KMS-11 (cell line): ENCODE measurements at regions not wholly inside any gene's neighbourhood (a gene's known extent, or its start where the extent isn't known, plus 50 kb on each side); places are given as distances from the start of the nearest gene placed in this dataset.

Experiments used
- H2AFZ ChIP-seq: fragments of 200-600 bp; sonication (generic); 2 replicates; pipeline ENCODE4 v1.6.1; 2016; ENCODE audit warnings: antibody characterized with exemption, mixed run types, low read depth
- H3K27ac ChIP-seq: fragments of 200-600 bp; sonication (generic); 2 replicates; pipeline ENCODE4 v1.6.1; 2016; ENCODE audit warnings: mild to moderate bottlenecking, mixed run types
- H3K27me3 ChIP-seq: fragments of 200-600 bp; sonication (generic); 2 replicates; pipeline ENCODE4 v1.6.1; 2017; ENCODE audit warnings: mild to moderate bottlenecking, low read depth, mixed run types, moderate library complexity; ENCODE audit not compliant: insufficient read depth
- H3K36me3 ChIP-seq: fragments of 200-600 bp; sonication (generic); 2 replicates; pipeline ENCODE4 v1.6.1; 2017; ENCODE audit warnings: mild to moderate bottlenecking, mixed run types; ENCODE audit not compliant: insufficient read depth
- H3K4me1 ChIP-seq: fragments of 200-600 bp; sonication (generic); 2 replicates; pipeline ENCODE4 v1.6.1; 2016; ENCODE audit warnings: mild to moderate bottlenecking, low read depth, mixed run types; ENCODE audit not compliant: poor library complexity, severe bottlenecking
- H3K4me2 ChIP-seq: fragments of 200-600 bp; sonication (generic); 2 replicates; pipeline ENCODE4 v1.7.0; 2016; ENCODE audit warnings: mild to moderate bottlenecking, mixed run types
- H3K4me3 ChIP-seq: fragments of 200-600 bp; sonication (generic); IDR thresholded peaks from 2 replicates; pipeline ENCODE4 v1.6.1; 2017; ENCODE audit warnings: low read depth, low read length, mixed read lengths; ENCODE audit not compliant: insufficient read depth
- H3K79me2 ChIP-seq: fragments of 200-600 bp; sonication (generic); 2 replicates; pipeline ENCODE4 v1.6.1; 2016; ENCODE audit warnings: low read depth, mixed run types; ENCODE audit not compliant: insufficient read depth
- H3K9ac ChIP-seq: fragments of 200-600 bp; sonication (generic); 2 replicates; pipeline ENCODE4 v1.6.1; 2016; ENCODE audit warnings: mild to moderate bottlenecking, mixed run types
- H4K20me1 ChIP-seq: fragments of 200-600 bp; sonication (generic); 2 replicates; pipeline ENCODE4 v1.6.1; 2016; ENCODE audit warnings: mild to moderate bottlenecking, mixed run types; ENCODE audit not compliant: insufficient read depth
- TF ChIP-seq, protein P1 (sequence below): fragments of 200-600 bp; sonication (generic); conservative IDR thresholded peaks from 2 replicates; pipeline ENCODE4 v1.6.1; 2017; ENCODE audit warnings: low read depth, mild to moderate bottlenecking, antibody characterized with exemption, low read length, moderate library complexity, mixed read lengths

DNA sequence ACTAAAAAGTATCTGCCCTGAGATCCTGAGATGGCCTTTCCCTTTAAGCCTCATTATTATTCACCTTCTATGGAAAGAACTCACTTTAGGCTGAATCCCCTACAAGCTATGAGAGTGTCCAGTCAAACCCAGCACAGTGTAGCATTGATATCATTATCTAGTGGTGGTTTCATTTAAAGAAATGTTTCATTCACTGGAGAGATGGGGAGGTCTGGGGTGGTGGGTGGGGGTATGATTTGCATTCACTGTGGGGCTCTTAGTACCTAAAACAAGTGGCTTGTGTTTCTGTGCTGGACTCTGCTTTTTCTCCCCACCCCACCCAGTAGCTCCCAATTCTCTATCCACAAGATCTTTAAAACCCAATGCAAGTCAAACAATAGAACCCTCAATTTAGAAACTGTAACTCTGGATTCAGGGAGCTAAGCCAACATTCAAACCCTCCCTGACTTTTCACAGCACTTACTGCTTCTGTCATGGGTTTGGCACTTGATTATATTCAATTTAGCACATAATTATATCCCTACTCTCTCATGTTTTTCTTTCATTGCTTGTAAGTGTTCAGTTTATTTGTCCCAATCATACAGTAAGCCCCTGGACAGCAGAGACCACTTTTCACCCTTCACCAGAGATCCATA lies 310.5 kb upstream of the THBS1 start:
- H3K4me1 ChIP-seq = no peaks in the 10 kb centered on the region

DNA sequence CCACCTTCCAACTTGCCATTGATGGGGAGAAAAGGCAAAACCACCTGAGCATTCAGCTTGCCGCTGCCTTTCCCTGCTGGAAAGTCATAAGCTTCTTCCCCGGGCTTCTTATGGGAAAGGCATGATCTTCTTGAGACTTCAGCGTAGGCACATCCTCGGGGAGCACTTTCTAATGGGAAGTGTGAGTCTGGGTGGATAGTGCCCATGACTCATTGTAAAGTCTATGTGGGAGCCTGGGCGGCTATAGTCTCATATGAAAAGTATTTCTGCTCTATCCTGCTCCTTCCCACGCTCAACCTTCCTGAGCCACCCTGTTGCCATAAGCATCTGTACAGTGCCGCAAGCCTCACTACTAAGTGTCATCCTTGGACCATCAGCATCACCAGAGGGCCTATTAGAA lies 309.9 kb upstream of the THBS1 start:
- Histone ChIP-seq H3K79me2 (no peaks in the 10 kb centered on the region), H3K4me3 (no peak overlapping the region), H3K36me3 (no peaks in the 10 kb centered on the region), H3K9ac (no peak overlapping the region), H2AFZ (no peak overlapping the region), H3K4me1 (no peaks in the 10 kb centered on the region), H3K4me2 (no peak overlapping the region), H4K20me1 (no peaks in the 10 kb centered on the region), H3K27ac (no peak overlapping the region), H3K27me3 (no peaks in the 10 kb centered on the region)
- TF ChIP-seq, protein P1, sequence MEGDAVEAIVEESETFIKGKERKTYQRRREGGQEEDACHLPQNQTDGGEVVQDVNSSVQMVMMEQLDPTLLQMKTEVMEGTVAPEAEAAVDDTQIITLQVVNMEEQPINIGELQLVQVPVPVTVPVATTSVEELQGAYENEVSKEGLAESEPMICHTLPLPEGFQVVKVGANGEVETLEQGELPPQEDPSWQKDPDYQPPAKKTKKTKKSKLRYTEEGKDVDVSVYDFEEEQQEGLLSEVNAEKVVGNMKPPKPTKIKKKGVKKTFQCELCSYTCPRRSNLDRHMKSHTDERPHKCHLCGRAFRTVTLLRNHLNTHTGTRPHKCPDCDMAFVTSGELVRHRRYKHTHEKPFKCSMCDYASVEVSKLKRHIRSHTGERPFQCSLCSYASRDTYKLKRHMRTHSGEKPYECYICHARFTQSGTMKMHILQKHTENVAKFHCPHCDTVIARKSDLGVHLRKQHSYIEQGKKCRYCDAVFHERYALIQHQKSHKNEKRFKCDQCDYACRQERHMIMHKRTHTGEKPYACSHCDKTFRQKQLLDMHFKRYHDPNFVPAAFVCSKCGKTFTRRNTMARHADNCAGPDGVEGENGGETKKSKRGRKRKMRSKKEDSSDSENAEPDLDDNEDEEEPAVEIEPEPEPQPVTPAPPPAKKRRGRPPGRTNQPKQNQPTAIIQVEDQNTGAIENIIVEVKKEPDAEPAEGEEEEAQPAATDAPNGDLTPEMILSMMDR = no peak

More for the DNA sequence above, 310.5 kb upstream of the THBS1 start:
- Histone ChIP-seq H3K4me2 (no peak overlapping the region), H3K36me3 (no peaks in the 10 kb centered on the region), H3K27ac (no peak overlapping the region), H3K9ac (no peak overlapping the region), H2AFZ (no peak overlapping the region), H3K79me2 (no peaks in the 10 kb centered on the region), H4K20me1 (no peaks in the 10 kb centered on the region), H3K27me3 (no peaks in the 10 kb centered on the region), H3K4me3 (no peak overlapping the region)
- TF ChIP-seq, protein P1 = no peak

DNA sequence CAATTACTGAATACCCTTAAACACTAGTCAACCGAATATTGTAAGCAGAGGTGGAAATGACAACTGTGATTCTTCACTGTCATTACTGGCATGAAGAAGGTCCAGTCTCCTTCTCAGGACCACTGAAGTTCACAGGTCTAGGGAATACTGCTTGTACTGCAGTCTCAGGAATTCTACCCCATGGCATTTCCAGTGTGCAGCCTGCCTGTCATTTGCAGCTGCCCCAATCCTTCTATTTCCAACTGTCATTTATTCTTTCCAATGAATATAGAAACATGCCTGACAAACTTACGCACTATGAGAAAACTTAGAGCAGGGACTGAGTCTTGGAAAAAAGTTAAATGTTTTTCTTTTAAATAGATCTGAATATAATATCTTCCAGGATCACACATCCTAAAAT lies 308.0 kb upstream of the THBS1 start:
- Histone ChIP-seq H3K4me3 (no peak overlapping the region), H2AFZ (no peak overlapping the region), H3K27me3 (no peaks in the 10 kb centered on the region), H3K9ac (no peak overlapping the region), H3K4me1 (no peaks in the 10 kb centered on the region), H3K36me3 (no peaks in the 10 kb centered on the region), H3K4me2 (no peak overlapping the region), H3K27ac (no peak overlapping the region), H3K79me2 (no peaks in the 10 kb centered on the region), H4K20me1 (no peaks in the 10 kb centered on the region)
- TF ChIP-seq, protein P1 = no peak

DNA sequence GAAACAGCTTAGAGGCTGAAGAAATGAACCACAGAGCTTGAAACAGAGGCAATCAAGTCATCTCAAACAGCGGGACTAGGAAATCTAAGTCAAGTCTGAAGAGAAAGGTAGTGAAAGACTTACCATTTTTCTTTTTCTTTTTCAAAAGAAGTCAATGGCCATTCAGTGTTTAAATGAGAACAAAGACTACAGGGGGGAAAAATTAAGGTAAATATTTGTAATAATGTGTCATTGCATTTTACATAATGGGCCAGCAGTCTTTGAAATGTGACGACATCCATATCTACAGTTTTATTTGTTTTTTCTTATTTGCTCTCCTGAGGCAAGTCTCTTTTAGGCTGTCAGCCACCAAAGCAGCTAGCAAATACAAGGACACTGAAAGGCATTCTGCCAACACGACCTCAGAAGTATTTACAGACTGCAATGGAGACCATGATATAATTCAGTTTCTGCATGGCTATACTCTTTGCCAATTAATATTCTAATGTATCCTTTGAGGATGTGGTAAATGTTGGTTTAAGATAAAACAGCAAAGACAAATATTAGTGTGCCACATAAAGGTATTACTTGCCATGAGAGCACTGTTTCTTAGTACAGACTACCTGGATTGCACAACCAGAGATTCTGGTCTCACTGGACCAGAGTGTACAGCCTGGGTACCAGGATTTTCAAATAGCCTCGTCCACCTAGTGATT lies 307.0 kb upstream of the THBS1 start:
- H3K36me3 ChIP-seq = no peaks in the 10 kb centered on the region
- H3K4me1 ChIP-seq = no peaks in the 10 kb centered on the region
- H3K9ac ChIP-seq = no peak overlapping the region
- H2AFZ ChIP-seq = no peak overlapping the region
- no peak overlapping the region for H3K27ac ChIP-seq
- no peaks in the 10 kb centered on the region for H3K79me2 ChIP-seq
- H3K4me3 ChIP-seq = no peak overlapping the region
- no peaks in the 10 kb centered on the region for H4K20me1 ChIP-seq
- no peak overlapping the region for H3K4me2 ChIP-seq
- TF ChIP-seq, protein P1 = no peak
- H3K27me3 ChIP-seq = no peaks in the 10 kb centered on the region
